IMR-90 (cell line): ENCODE measurements at regions not wholly inside any gene's neighbourhood (a gene's known extent, or its start where the extent isn't known, plus 50 kb on each side); places are given as distances from the start of the nearest gene placed in this dataset.

Source experiments
- ATAC-seq: fragments of 200-7000 bp; cut with Tn5 transposase; 2 replicates; pipeline ENCODE4 v1.9.1; 2020; ENCODE audit warnings: low read depth, mild to moderate bottlenecking, moderate library complexity
- BruUV-seq: library from RNA; stranded (reverse); fragments of 400-500 nt; replicated peaks from 2 replicates; lab custom pipeline; 2021; lab: Mats Ljungman, UMichigan
- CTCF ChIA-PET: fragments of 300-600 bp; formaldehyde crosslinking; extraction: SDS; loops from one replicate; lab custom pipeline; 2021; ENCODE audit warnings: antibody characterized with exemption; lab: Yijun Ruan, JAX
- POLR2A ChIA-PET: fragments of 300-600 bp; sonication (Branson Sonifier 250); formaldehyde crosslinking; loops from one replicate; lab custom pipeline; 2022; ENCODE audit warnings: antibody characterized with exemption; ENCODE audit not compliant: unreplicated experiment; lab: Charles Lee
- DNase-seq: peaks from one replicate; pipeline ENCODE4 v3.0.0; 2013
- H2AFZ ChIP-seq: replicated peaks from 2 replicates; pipeline ENCODE3; 2013; ENCODE audit warnings: low read length, mild to moderate bottlenecking; ENCODE audit not compliant: poor library complexity
- H2AK5ac ChIP-seq: 2 replicates; pipeline ENCODE4 v1.6.1; 2013; ENCODE audit warnings: low read depth, low read length, inconsistent platforms
- H2AK9ac ChIP-seq: replicated peaks from 2 replicates; pipeline ENCODE3; 2013; ENCODE audit warnings: mild to moderate bottlenecking, low read depth, low read length, moderate library complexity; ENCODE audit not compliant: poor library complexity
- H2BK120ac ChIP-seq: 2 replicates; pipeline ENCODE4 v1.6.1; 2013; ENCODE audit warnings: low read depth, low read length, inconsistent platforms
- H2BK15ac ChIP-seq: 3 replicates; pipeline ENCODE4 v1.6.1; 2013; ENCODE audit warnings: low read depth, low read length, inconsistent platforms
- H2BK20ac ChIP-seq: 2 replicates; pipeline ENCODE4 v1.6.1; 2013; ENCODE audit warnings: low read depth, mild to moderate bottlenecking, inconsistent platforms, low read length, moderate library complexity
- H2BK5ac ChIP-seq: 2 replicates; pipeline ENCODE4 v1.6.1; 2013; ENCODE audit warnings: mild to moderate bottlenecking, low read depth, low read length, inconsistent platforms; ENCODE audit not compliant: poor library complexity, severe bottlenecking
- H3K14ac ChIP-seq: replicated peaks from 2 replicates; pipeline ENCODE4 v1.6.1; 2013; ENCODE audit warnings: low read depth, low read length, inconsistent platforms
- H3K18ac ChIP-seq: 2 replicates; pipeline ENCODE4 v1.6.1; 2013; ENCODE audit warnings: low read depth, low read length, control low read depth
- H3K23ac ChIP-seq: 2 replicates; pipeline ENCODE4 v1.6.1; 2013; ENCODE audit warnings: low read depth, low read length, inconsistent platforms
- H3K27ac ChIP-seq: 2 replicates; pipeline ENCODE4 v1.5.1; 2013; ENCODE audit warnings: mild to moderate bottlenecking, control low read depth, low read length; ENCODE audit not compliant: insufficient read depth
- H3K27me3 ChIP-seq: 2 replicates; pipeline ENCODE4 v1.6.1; 2013; ENCODE audit warnings: low read length; ENCODE audit not compliant: control insufficient read depth, insufficient read depth
- H3K36me3 ChIP-seq: 2 replicates; pipeline ENCODE4 v1.6.1; 2013; ENCODE audit warnings: low read length, mixed read lengths; ENCODE audit not compliant: control insufficient read depth, insufficient read depth
- H3K4ac ChIP-seq: 2 replicates; pipeline ENCODE4 v1.6.1; 2013; ENCODE audit warnings: low read depth, low read length, inconsistent platforms
- H3K4me1 ChIP-seq: 2 replicates; pipeline ENCODE4 v1.6.1; 2013; ENCODE audit warnings: low read length, mixed read lengths; ENCODE audit not compliant: control insufficient read depth, insufficient read depth
- H3K4me2 ChIP-seq: 2 replicates; pipeline ENCODE4 v1.6.1; 2013; ENCODE audit warnings: low read depth, mild to moderate bottlenecking, control low read depth, low read length, moderate library complexity
- H3K4me3 ChIP-seq: 2 replicates; pipeline ENCODE4 v1.5.1; 2013; ENCODE audit warnings: low read depth, mild to moderate bottlenecking, control low read depth, low read length, moderate library complexity; ENCODE audit not compliant: insufficient read depth
- H3K56ac ChIP-seq: 2 replicates; pipeline ENCODE4 v1.6.1; 2013; ENCODE audit warnings: low read length, inconsistent platforms; ENCODE audit not compliant: insufficient read depth; ENCODE audit errors: extremely low read depth
- H3K79me1 ChIP-seq, 2 experiments: 2 replicates each; pipeline ENCODE4 v1.6.1; 2013; ENCODE audit warnings: low read length in 2 of 2, inconsistent platforms in 1 of 2, low read depth in 1 of 2
- H3K9ac ChIP-seq: 2 replicates; pipeline ENCODE4 v1.6.1; 2013; ENCODE audit warnings: low read depth, low read length, control low read depth
- H3K9me1 ChIP-seq: 2 replicates; pipeline ENCODE4 v1.6.1; 2013; ENCODE audit warnings: low read length, inconsistent platforms; ENCODE audit not compliant: insufficient read depth
- H3K9me3 ChIP-seq: 2 replicates; pipeline ENCODE4 v1.6.1; 2013; ENCODE audit warnings: low read length; ENCODE audit not compliant: control insufficient read depth, insufficient read depth
- H4K20me1 ChIP-seq: 2 replicates; pipeline ENCODE4 v1.6.1; 2013; ENCODE audit warnings: low read length, inconsistent platforms; ENCODE audit not compliant: insufficient read depth
- H4K5ac ChIP-seq: 2 replicates; pipeline ENCODE4 v1.6.1; 2013; ENCODE audit warnings: mild to moderate bottlenecking, low read depth, low read length, control low read depth
- H4K8ac ChIP-seq, 2 experiments: 2 replicates each; pipeline ENCODE4 v1.6.1; 2013; ENCODE audit warnings: low read depth in 2 of 2, low read length in 2 of 2, control low read depth in 1 of 2, inconsistent platforms in 1 of 2
- H4K91ac ChIP-seq: 2 replicates; pipeline ENCODE4 v1.6.1; 2013; ENCODE audit warnings: low read depth, low read length, inconsistent platforms; ENCODE audit not compliant: insufficient read depth
- BHLHE40 ChIP-seq: fragments of 150-350 bp; IDR thresholded peaks from 2 replicates; pipeline ENCODE4 v1.6.1; 2016; ENCODE audit warnings: mild to moderate bottlenecking, low read depth, low read length
- CHD1 ChIP-seq: IDR thresholded peaks from 2 replicates; pipeline ENCODE4 v1.6.1; 2012; ENCODE audit warnings: low read depth, low read length, improper control_type of control experiment
- ELK1 ChIP-seq: fragments of 150-350 bp; IDR thresholded peaks from 2 replicates; pipeline ENCODE4 v1.6.1; 2016; ENCODE audit warnings: low read depth, mild to moderate bottlenecking, low read length, moderate library complexity, borderline replicate concordance
- FOS ChIP-seq: fragments of 150-350 bp; IDR thresholded peaks from 2 replicates; pipeline ENCODE4 v1.6.1; 2016; ENCODE audit warnings: low read depth, low read length
- MAFK ChIP-seq: IDR thresholded peaks from 2 replicates; pipeline ENCODE4 v1.6.1; 2012; ENCODE audit warnings: low read depth, low read length, improper control_type of control experiment
- MAZ ChIP-seq: IDR thresholded peaks from 2 replicates; pipeline ENCODE4 v1.6.1; 2012; ENCODE audit warnings: low read depth, mild to moderate bottlenecking, low read length, improper control_type of control experiment, moderate library complexity, borderline replicate concordance
- MXI1 ChIP-seq: IDR thresholded peaks from 2 replicates; pipeline ENCODE4 v1.6.1; 2012; ENCODE audit warnings: low read depth, mild to moderate bottlenecking, low read length, moderate library complexity, borderline replicate concordance
- NFE2L2 ChIP-seq: fragments of 150-350 bp; IDR thresholded peaks from 2 replicates; pipeline ENCODE4 v1.6.1; 2016; ENCODE audit warnings: low read depth, mild to moderate bottlenecking, low read length
- POLR2A ChIP-seq: IDR thresholded peaks from 2 replicates; pipeline ENCODE4 v1.6.1; 2012; ENCODE audit warnings: mild to moderate bottlenecking, low read depth, low read length
- RCOR1 ChIP-seq: IDR thresholded peaks from 2 replicates; pipeline ENCODE4 v1.6.1; 2012; ENCODE audit warnings: mild to moderate bottlenecking, low read length, improper control_type of control experiment; ENCODE audit not compliant: insufficient replicate concordance
- RFX5 ChIP-seq: IDR thresholded peaks from 2 replicates; pipeline ENCODE4 v1.8.0; 2012; ENCODE audit warnings: low read depth, mild to moderate bottlenecking, low read length, moderate library complexity
- SMC3 ChIP-seq: fragments of 150-350 bp; IDR thresholded peaks from 2 replicates; pipeline ENCODE4 v1.6.1; 2016; ENCODE audit warnings: low read depth, mild to moderate bottlenecking, antibody characterized with exemption, low read length, moderate library complexity
- USF2 ChIP-seq: fragments of 150-350 bp; IDR thresholded peaks from 2 replicates; pipeline ENCODE4 v1.6.1; 2017; ENCODE audit warnings: mild to moderate bottlenecking, antibody characterized with exemption, low read length, low read depth
- WGBS, 2 experiments: methylation state at CpG; one replicate each; pipeline versions ENCODE4 v1.1.5 to v1.1.7; 2013; ENCODE audit warnings: missing lambda C conversion rate in 2 of 2; ENCODE audit not compliant: insufficient read length in 1 of 2; ENCODE audit errors: extremely low coverage in 2 of 2; 5-methylcytosine and 5-hydroxymethylcytosine counted together
- dilution Hi-C: fragments of 300-500 bp; cut with HindIII; formaldehyde crosslinking; loops from one replicate; pipeline ENCODE4 v1.14.3; 2018; ENCODE audit warnings: low sequenced_read_pairs; ENCODE audit not compliant: unreplicated experiment
- in situ Hi-C: fragments of 300-500 bp; cut with MboI; formaldehyde crosslinking; loops from 3 replicates; pipeline ENCODE4 v1.14.3; 2019; ENCODE audit warnings: low sequenced_read_pairs, inconsistent platforms, mixed read lengths
- intact Hi-C: fragments of 100-400 bp; cut with micrococcal nuclease; formaldehyde crosslinking; loops from 2 replicates; pipeline ENCODE4 v1.10.0; 2022

DNA sequence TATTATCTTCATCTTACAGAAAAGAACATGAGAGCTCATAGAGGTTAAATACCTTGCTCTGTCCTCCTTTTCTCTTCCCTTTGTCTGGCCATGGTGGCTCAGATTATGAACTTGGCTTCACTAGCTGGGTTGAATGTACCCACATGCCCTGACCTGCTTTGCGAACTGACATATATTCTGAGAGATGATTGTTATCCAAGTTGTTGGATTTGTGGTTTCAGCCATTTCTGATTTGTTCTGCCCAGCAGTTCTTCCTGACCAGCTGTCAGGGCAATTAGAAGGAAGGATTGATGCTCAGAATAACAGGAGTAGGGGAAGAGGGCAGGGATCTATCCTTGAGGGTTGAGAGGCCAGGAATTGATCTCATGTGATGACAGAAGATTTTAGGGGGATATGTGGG lies 236.8 kb upstream of the FAM98A start:
- no peak overlapping the region for H2AFZ ChIP-seq
- H3K9ac ChIP-seq, result no peak overlapping the region
- no peak overlapping the region for H3K27ac ChIP-seq
- no peak overlapping the region for H4K91ac ChIP-seq
- H3K4ac ChIP-seq, result no peak overlapping the region
- no CpG with 5 or more reads among the region's 1 CpG for WGBS, 2 experiments
- H3K4me1 ChIP-seq, result no peaks in the 10 kb centered on the region
- H3K79me1 ChIP-seq, result no peaks in the 10 kb centered on the region
- in situ Hi-C loops (no loop called here), intact Hi-C loops (no loop called here), dilution Hi-C loops (no loop called here)
- no peak for TF ChIP-seq MAZ
- no peak for TF ChIP-seq POLR2A
- TF ChIP-seq USF2, result no peak
- TF ChIP-seq SMC3, result no peak
- TF ChIP-seq RFX5, result no peak
- TF ChIP-seq FOS, result no peak
- no peak for TF ChIP-seq MXI1
- TF ChIP-seq NFE2L2, result no peak
- TF ChIP-seq MAFK, result no peak
- TF ChIP-seq CHD1, result no peak
- TF ChIP-seq RCOR1, result no peak
- TF ChIP-seq BHLHE40, result no peak
- no peak for TF ChIP-seq ELK1
- no peak overlapping the region for H2BK20ac ChIP-seq
- H3K27me3 ChIP-seq, result no peaks in the 10 kb centered on the region
- no peaks in the 10 kb centered on the region for H4K20me1 ChIP-seq
- H3K56ac ChIP-seq, result no peak overlapping the region
- H4K5ac ChIP-seq, result no peak overlapping the region
- ChIA-PET CTCF (no interaction called here), POLR2A (no interaction called here)
- H3K9me1 ChIP-seq, result no peaks in the 10 kb centered on the region
- H2BK15ac ChIP-seq, result no peak overlapping the region
- no peaks in the 10 kb centered on the region for H3K36me3 ChIP-seq
- no peak overlapping the region for H3K23ac ChIP-seq
- H4K8ac ChIP-seq, result no peak overlapping the region
- H2BK120ac ChIP-seq, result no peak overlapping the region
- H3K4me2 ChIP-seq, result no peak overlapping the region
- no peak overlapping the region for H2AK9ac ChIP-seq
- no peaks in the 10 kb centered on the region; the same call in 1 of the 2 replicates for H3K9me3 ChIP-seq
- H3K18ac ChIP-seq, result no peak overlapping the region
- H3K4me3 ChIP-seq, result no peak overlapping the region
- no TSS peak for BruUV-seq
- H3K14ac ChIP-seq, result no peak overlapping the region
- no peak overlapping the region for H2AK5ac ChIP-seq
- no peak for ATAC-seq
- H2BK5ac ChIP-seq, result no peak overlapping the region
- no peak for DNase-seq
